Keratinocyte (primary cell): ENCODE measurements at regions not wholly inside any gene's neighbourhood (a gene's known extent, or its start where the extent isn't known, plus 50 kb on each side); places are given as distances from the start of the nearest gene placed in this dataset.

ENCODE experiments used
- DNase-seq: peaks from one replicate; pipeline ENCODE4 v3.0.0-alpha.2; 2011; ENCODE audit warnings: low read depth, missing footprints, low spot score
- FAIRE-seq: peaks from 2 replicates; lab custom pipeline; 2011; peaks lifted over from hg19 to GRCh38; lab: Jason Lieb, UNC
- H2AFZ ChIP-seq: 2 replicates; pipeline ENCODE4 v1.6.0; 2012; ENCODE audit warnings: low read length, control low read depth, inconsistent platforms; ENCODE audit not compliant: control insufficient read depth
- H3K27ac ChIP-seq: 2 replicates; pipeline ENCODE4 v1.5.1; 2011; ENCODE audit warnings: low read length; ENCODE audit not compliant: control insufficient read depth, insufficient read depth
- H3K27me3 ChIP-seq: 3 replicates; pipeline ENCODE4 v1.6.0; 2011; ENCODE audit warnings: low read length; ENCODE audit not compliant: control insufficient read depth, insufficient read depth; ENCODE audit errors: extremely low read depth
- H3K36me3 ChIP-seq, 2 experiments: 2 replicates in 1 of 2; 3 replicates in 1 of 2; pipeline ENCODE4 v1.5.1; 2011; ENCODE audit warnings: low read length in 2 of 2, mild to moderate bottlenecking in 1 of 2; ENCODE audit not compliant: control insufficient read depth in 2 of 2, insufficient read depth in 2 of 2; ENCODE audit errors: extremely low read depth in 1 of 2
- H3K4me1 ChIP-seq: 3 replicates; pipeline ENCODE4 v1.5.1; 2011; ENCODE audit warnings: low read length; ENCODE audit not compliant: control insufficient read depth, insufficient read depth; ENCODE audit errors: extremely low read depth
- H3K4me2 ChIP-seq: 3 replicates; pipeline ENCODE4 v1.6.0; 2011; ENCODE audit warnings: low read depth, low read length; ENCODE audit not compliant: control insufficient read depth, insufficient read depth; ENCODE audit errors: extremely low read depth
- H3K4me3 ChIP-seq, 3 experiments: fragments of 200-600 bp in 1 of 3; sonication (generic) in 1 of 3; 2 replicates in 2 of 3; 3 replicates in 1 of 3; pipeline ENCODE4 v1.5.1; 2011 to 2016; ENCODE audit warnings: low read length in 3 of 3, mild to moderate bottlenecking in 3 of 3, control low read depth in 2 of 3, inconsistent platforms in 1 of 3, low read depth in 1 of 3, mixed read lengths in 1 of 3, mixed run types in 1 of 3, moderate library complexity in 1 of 3; ENCODE audit not compliant: control insufficient read depth in 2 of 3, insufficient read depth in 2 of 3; ENCODE audit errors: extremely low read depth in 1 of 3
- H3K79me2 ChIP-seq: 2 replicates; pipeline ENCODE4 v1.6.0; 2012; ENCODE audit warnings: low read length; ENCODE audit not compliant: control insufficient read depth, insufficient read depth
- H3K9ac ChIP-seq: 3 replicates; pipeline ENCODE4 v1.6.0; 2011; ENCODE audit warnings: low read length; ENCODE audit not compliant: control insufficient read depth, insufficient read depth; ENCODE audit errors: extremely low read depth
- H3K9me1 ChIP-seq: 3 replicates; pipeline ENCODE4 v1.6.0; 2011; ENCODE audit warnings: low read length; ENCODE audit not compliant: control insufficient read depth, insufficient read depth; ENCODE audit errors: extremely low read depth
- H3K9me3 ChIP-seq: 2 replicates; pipeline ENCODE4 v1.5.1; 2012; ENCODE audit warnings: low read depth, low read length; ENCODE audit not compliant: control insufficient read depth
- H4K20me1 ChIP-seq: 3 replicates; pipeline ENCODE4 v1.6.0; 2011; ENCODE audit warnings: low read length; ENCODE audit not compliant: control insufficient read depth, insufficient read depth; ENCODE audit errors: extremely low read depth
- CTCF ChIP-seq, 3 experiments: IDR thresholded peaks in 1 of 3; conservative IDR thresholded peaks in 1 of 3; optimal IDR thresholded peaks in 1 of 3; 2 replicates in 2 of 3; 3 replicates in 1 of 3; pipeline versions ENCODE3 to v1.5.1; 2011; ENCODE audit warnings: low read length in 3 of 3, mild to moderate bottlenecking in 3 of 3, moderate library complexity in 2 of 3, control low read depth in 1 of 3, inconsistent platforms in 1 of 3; ENCODE audit not compliant: insufficient read depth in 2 of 3; ENCODE audit errors: extremely low read depth in 1 of 3
- EZH2 ChIP-seq: IDR thresholded peaks from one replicate; pipeline ENCODE4 v1.6.1; 2012; ENCODE audit warnings: inconsistent platforms, mild to moderate bottlenecking, low read length, moderate library complexity
- dilution Hi-C: fragments of 300-500 bp; cut with MboI; formaldehyde crosslinking; loops from one replicate; pipeline ENCODE4 v1.7.0; 2020; ENCODE audit warnings: low sequenced_read_pairs; ENCODE audit not compliant: extremely low pct_ligation_motif_present

DNA sequence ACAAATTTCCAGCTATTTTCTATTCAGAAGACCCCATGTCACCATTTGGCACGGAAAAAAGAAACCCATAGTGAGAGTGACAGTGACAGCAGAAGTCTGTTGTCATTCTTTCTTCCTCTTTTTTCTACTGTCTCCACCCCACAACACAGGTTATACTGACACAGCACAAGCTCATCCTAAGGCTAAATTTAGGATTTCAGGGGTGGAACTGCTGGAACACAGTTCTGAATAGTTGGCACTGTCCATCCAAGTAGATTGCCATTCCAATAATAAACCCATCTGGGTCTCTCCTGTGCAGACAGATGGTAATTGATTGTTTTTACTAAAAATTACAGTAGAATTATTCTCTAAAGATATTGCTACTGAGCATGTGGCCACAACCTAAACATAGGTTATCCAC, 95.2 kb upstream of the C11orf87 start:
- Histone ChIP-seq H3K4me1 (no peaks in the 10 kb centered on the region), H4K20me1 (no peaks in the 10 kb centered on the region), H3K4me3 (no peak overlapping the region), H3K9me1 (no peaks in the 10 kb centered on the region), H3K4me2 (no peak overlapping the region), H3K79me2 (no peaks in the 10 kb centered on the region), H2AFZ (no peak overlapping the region), H3K9me3 (no peaks in the 10 kb centered on the region), H3K9ac (no peak overlapping the region), H3K36me3 (no peaks in the 10 kb centered on the region), H3K27ac (no peak overlapping the region), H3K27me3 (no peaks in the 10 kb centered on the region)
- FAIRE-seq (no peak), DNase-seq (no peak)
- dilution Hi-C loops, result no loop called here
- TF ChIP-seq CTCF (optimal IDR thresholded peaks at IDR 0.05 in 1 of 3, IDR thresholded peaks at IDR 0.05 in 1 of 3, conservative IDR thresholded peaks at IDR 0.05 in 1 of 3; ENCODE audit: extremely low read depth in 1 of 3, insufficient read depth in 2 of 3, low read length in 3 of 3), result no peak
- no peak for TF ChIP-seq EZH2

GRCh38 chr11:109329716-109330115, 92.3 kb upstream of the C11orf87 start:
- no peaks in the 10 kb centered on the region for H3K9me1 ChIP-seq
- dilution Hi-C loops, result no loop called here
- no peak overlapping the region for H3K4me2 ChIP-seq
- TF ChIP-seq CTCF (optimal IDR thresholded peaks at IDR 0.05 in 1 of 3, IDR thresholded peaks at IDR 0.05 in 1 of 3, conservative IDR thresholded peaks at IDR 0.05 in 1 of 3; ENCODE audit: extremely low read depth in 1 of 3, insufficient read depth in 2 of 3, low read length in 3 of 3) (no peak), EZH2 (no peak)
- no peaks in the 10 kb centered on the region for H3K27me3 ChIP-seq
- DNase-seq, result no peak
- H2AFZ ChIP-seq, result no peak overlapping the region
- H3K27ac ChIP-seq, result no peak overlapping the region
- H4K20me1 ChIP-seq, result no peaks in the 10 kb centered on the region
- no peaks in the 10 kb centered on the region for H3K9me3 ChIP-seq
- no peak overlapping the region for H3K4me3 ChIP-seq
- H3K4me1 ChIP-seq, result no peaks in the 10 kb centered on the region
- FAIRE-seq, result no peak
- H3K9ac ChIP-seq, result no peak overlapping the region
- no peaks in the 10 kb centered on the region for H3K79me2 ChIP-seq
- H3K36me3 ChIP-seq, result no peaks in the 10 kb centered on the region
